ENCODE measurements at regions not wholly inside any gene's neighbourhood (a gene's known extent, or its start where the extent isn't known, plus 50 kb on each side); places are given as distances from the start of the nearest gene placed in this dataset.

DNA sequence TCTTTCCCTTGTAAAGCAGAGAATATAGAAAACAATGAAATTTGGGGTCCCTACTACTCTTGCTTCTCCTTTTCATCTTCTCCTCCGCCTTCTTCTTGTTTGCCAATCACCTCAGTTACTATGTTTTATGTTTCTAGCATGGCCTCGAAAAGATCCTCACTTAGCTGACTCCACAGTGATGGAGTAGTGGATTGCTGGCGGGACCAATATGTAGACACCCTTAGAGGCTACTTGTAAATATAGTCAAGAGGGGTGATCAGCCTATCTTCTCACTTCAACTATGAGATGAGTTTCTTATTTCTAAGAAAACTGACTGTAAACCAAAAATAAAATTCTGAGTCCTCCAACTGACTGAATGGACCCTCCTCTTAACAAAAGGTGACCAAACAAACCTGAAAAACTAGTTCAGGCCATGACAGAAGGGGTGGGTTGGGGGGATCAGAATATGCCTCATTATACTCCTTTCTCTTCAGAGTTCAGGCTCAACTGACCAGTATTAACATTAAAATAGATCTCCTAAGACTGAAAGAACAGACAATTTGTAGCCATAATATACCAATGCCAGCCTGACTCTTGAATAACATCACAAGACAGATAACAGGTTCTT is 829.0 kb downstream of the TLE4 start:
- DNase-seq (ENCODE audit: low spot score), result no peak
- in situ Hi-C loops (cut with MboI; ENCODE audit: low sequenced_read_pairs, unreplicated experiment), result no loop called here
- TF ChIP-seq, protein P1, sequence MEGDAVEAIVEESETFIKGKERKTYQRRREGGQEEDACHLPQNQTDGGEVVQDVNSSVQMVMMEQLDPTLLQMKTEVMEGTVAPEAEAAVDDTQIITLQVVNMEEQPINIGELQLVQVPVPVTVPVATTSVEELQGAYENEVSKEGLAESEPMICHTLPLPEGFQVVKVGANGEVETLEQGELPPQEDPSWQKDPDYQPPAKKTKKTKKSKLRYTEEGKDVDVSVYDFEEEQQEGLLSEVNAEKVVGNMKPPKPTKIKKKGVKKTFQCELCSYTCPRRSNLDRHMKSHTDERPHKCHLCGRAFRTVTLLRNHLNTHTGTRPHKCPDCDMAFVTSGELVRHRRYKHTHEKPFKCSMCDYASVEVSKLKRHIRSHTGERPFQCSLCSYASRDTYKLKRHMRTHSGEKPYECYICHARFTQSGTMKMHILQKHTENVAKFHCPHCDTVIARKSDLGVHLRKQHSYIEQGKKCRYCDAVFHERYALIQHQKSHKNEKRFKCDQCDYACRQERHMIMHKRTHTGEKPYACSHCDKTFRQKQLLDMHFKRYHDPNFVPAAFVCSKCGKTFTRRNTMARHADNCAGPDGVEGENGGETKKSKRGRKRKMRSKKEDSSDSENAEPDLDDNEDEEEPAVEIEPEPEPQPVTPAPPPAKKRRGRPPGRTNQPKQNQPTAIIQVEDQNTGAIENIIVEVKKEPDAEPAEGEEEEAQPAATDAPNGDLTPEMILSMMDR (IDR thresholded peaks at IDR 0.05; ENCODE audit: borderline replicate concordance, control extremely low read depth, extremely low read depth, insufficient read depth, missing control alignments), result no peak

DNA sequence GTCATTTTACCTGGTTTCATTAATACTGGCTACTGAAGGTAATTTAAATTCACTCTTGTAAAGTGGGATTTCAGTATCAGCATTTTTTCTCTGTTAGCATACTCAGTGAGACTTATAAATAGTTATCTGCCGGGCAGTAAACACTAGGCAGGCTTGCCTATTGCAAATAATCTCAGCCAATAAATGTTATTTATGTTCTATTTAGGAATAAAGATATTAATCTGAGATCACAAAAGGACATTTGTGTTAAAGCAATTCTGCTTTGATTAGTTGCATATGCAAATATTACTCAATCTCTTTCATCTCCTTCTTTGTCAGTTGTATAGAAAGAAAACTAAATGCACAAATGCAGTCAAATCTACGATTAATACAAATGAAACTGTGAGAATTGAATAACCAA is 827.8 kb downstream of the TLE4 start:
- TF ChIP-seq, protein P1 (IDR thresholded peaks at IDR 0.05; ENCODE audit: borderline replicate concordance, control extremely low read depth, extremely low read depth, insufficient read depth, missing control alignments), result no peak
- no peak for DNase-seq (ENCODE audit: low spot score)
- in situ Hi-C loops (cut with MboI; ENCODE audit: low sequenced_read_pairs, unreplicated experiment), result no loop called here

DNA sequence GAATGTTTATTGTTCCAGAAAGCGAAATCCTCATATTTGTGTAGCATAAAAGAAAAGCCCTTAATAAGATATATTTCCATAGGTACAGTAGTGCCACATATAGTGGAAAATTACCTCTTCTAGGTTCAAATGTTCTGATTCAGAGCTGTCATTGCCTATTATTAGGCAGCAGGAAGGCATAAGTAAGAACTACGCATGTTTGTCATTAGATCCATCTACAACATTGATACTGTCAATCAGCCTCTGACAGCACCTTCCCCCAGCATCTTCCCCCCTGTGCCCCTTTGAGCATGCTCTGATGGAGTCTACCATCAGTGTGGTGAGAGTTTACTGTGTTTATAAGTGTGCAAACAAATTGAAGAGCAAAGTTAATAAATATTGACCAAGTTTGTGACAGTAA is 816.1 kb downstream of the TLE4 start:
- in situ Hi-C loops (cut with MboI; ENCODE audit: low sequenced_read_pairs, unreplicated experiment), result no loop called here
- TF ChIP-seq, protein P1 (IDR thresholded peaks at IDR 0.05; ENCODE audit: borderline replicate concordance, control extremely low read depth, extremely low read depth, insufficient read depth, missing control alignments), result no peak
- DNase-seq (ENCODE audit: low spot score), result no peak

DNA sequence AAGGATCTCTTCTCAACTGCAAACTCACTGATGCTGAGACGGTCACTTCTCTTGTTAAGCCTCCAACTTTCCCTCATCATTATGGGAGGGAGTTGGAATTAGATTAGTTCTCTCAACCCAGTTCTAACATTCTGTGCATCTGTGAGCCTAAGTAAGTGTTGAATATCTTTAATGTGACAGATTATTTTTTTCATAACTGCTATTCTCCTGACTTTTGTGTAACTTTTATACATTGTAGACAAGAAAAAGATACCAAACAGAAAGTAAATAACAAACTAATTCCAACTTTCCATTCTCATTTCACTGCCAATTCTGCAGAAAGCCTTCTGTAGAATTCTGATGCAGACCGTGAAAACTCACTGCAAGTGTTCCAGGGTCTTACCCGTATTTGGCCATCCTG is 813.5 kb downstream of the TLE4 start:
- TF ChIP-seq, protein P1 (IDR thresholded peaks at IDR 0.05; ENCODE audit: borderline replicate concordance, control extremely low read depth, extremely low read depth, insufficient read depth, missing control alignments), result no peak
- in situ Hi-C loops (cut with MboI; ENCODE audit: low sequenced_read_pairs, unreplicated experiment), result no loop called here
- DNase-seq (ENCODE audit: low spot score), result no peak

DNA sequence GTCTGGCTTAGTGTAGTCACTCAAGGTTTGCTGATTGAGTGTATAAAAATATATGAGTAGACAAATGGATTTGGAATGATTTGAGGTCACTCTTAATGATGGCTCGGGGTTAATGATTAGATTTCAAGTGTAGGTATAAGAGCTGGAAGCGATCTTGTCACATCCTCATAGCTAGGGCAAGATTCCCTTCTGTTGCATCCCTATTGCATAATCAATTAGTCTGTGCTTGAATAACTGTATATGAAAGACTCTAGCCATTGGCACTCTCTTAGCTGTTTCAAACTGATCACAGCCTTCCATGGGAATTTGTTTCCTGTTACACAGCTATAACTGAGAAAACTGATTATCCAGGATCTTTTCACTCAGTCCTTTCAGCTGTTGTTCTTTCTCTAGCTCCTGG is 811.6 kb downstream of the TLE4 start:
- DNase-seq (ENCODE audit: low spot score), result no peak
- in situ Hi-C loops (cut with MboI; ENCODE audit: low sequenced_read_pairs, unreplicated experiment), result no loop called here
- TF ChIP-seq, protein P1 (IDR thresholded peaks at IDR 0.05; ENCODE audit: borderline replicate concordance, control extremely low read depth, extremely low read depth, insufficient read depth, missing control alignments), result no peak

DNA sequence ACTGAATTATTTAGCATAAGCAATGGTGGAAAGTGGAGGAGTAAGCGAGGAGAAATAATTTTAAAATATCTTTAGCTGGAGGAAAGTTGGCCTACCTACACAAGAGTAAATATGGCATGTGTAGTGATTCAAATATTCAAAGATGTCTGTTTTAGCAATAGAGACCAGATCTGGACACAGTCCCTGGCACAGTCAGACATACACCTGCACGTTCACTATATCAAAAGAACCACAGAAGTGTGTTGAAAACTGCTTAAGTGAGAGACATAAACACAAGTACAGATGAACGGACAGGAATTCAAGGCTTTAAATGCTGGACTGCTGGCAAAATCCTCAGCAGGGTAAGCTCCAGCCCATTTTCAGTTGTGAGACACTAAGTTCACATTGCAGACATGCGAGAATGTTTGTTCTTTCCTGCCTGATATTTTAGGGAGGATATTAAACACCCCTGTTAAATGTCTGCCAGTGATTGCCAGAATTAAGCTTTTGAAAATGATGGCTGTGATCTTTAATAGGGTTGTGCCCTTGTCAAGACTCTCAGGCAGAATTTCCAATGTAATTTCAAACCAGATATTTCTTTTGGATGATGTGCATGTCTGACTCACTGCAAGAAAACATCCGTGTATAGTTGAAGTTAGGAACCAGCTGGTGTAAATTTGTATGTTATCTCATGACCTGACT is 810.6 kb downstream of the TLE4 start:
- no peak for DNase-seq (ENCODE audit: low spot score)
- TF ChIP-seq, protein P1 (IDR thresholded peaks at IDR 0.05; ENCODE audit: borderline replicate concordance, control extremely low read depth, extremely low read depth, insufficient read depth, missing control alignments), result no peak
- in situ Hi-C loops (cut with MboI; ENCODE audit: low sequenced_read_pairs, unreplicated experiment), result no loop called here

All from GM13976 (cell line).